ENCODE measurements at regions not wholly inside any gene's neighbourhood (a gene's known extent, or its start where the extent isn't known, plus 50 kb on each side); places are given as distances from the start of the nearest gene placed in this dataset.

GRCh38 chr9:82519332-82519731 is 530.8 kb downstream of the SPATA31D1 start:
- H3K9ac ChIP-seq (ENCODE audit: low read length), result no peak overlapping the region
- H3F3A ChIP-seq (ENCODE audit: insufficient read depth), result no peaks in the 10 kb centered on the region
- H3K36me3 ChIP-seq (ENCODE audit: low read length), result no peaks in the 10 kb centered on the region
- H3K79me2 ChIP-seq (ENCODE audit: insufficient read depth, low read length), result no peaks in the 10 kb centered on the region
- H4K20me1 ChIP-seq (ENCODE audit: low read depth, low read length), result no peaks in the 10 kb centered on the region
- H3K27me3 ChIP-seq (ENCODE audit: low read length), result no peaks in the 10 kb centered on the region
- TF ChIP-seq, protein P1, sequence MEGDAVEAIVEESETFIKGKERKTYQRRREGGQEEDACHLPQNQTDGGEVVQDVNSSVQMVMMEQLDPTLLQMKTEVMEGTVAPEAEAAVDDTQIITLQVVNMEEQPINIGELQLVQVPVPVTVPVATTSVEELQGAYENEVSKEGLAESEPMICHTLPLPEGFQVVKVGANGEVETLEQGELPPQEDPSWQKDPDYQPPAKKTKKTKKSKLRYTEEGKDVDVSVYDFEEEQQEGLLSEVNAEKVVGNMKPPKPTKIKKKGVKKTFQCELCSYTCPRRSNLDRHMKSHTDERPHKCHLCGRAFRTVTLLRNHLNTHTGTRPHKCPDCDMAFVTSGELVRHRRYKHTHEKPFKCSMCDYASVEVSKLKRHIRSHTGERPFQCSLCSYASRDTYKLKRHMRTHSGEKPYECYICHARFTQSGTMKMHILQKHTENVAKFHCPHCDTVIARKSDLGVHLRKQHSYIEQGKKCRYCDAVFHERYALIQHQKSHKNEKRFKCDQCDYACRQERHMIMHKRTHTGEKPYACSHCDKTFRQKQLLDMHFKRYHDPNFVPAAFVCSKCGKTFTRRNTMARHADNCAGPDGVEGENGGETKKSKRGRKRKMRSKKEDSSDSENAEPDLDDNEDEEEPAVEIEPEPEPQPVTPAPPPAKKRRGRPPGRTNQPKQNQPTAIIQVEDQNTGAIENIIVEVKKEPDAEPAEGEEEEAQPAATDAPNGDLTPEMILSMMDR (IDR thresholded peaks at IDR 0.05; ENCODE audit: insufficient read depth, low read length, poor library complexity, severe bottlenecking), result no peak
- TF ChIP-seq EZH2phosphoT487 (conservative IDR thresholded peaks at IDR 0.05; ENCODE audit: low read length), result no peak
- no peak overlapping the region for H3K4me2 ChIP-seq (ENCODE audit: low read depth, low read length, poor library complexity, severe bottlenecking)
- no peaks in the 10 kb centered on the region for H3K9me3 ChIP-seq (ENCODE audit: insufficient read depth, low read length)
- no peaks in the 10 kb centered on the region for H3K9me2 ChIP-seq (replicated peaks; ENCODE audit: insufficient read depth, low read length)
- no peak overlapping the region for H2AFZ ChIP-seq (ENCODE audit: low read depth, low read length, severe bottlenecking)
- no peak overlapping the region for H3K27ac ChIP-seq (ENCODE audit: low read depth, low read length)
- no peak overlapping the region for H3K4me3 ChIP-seq (ENCODE audit: insufficient read depth, low read length, poor library complexity, severe bottlenecking)

DNA sequence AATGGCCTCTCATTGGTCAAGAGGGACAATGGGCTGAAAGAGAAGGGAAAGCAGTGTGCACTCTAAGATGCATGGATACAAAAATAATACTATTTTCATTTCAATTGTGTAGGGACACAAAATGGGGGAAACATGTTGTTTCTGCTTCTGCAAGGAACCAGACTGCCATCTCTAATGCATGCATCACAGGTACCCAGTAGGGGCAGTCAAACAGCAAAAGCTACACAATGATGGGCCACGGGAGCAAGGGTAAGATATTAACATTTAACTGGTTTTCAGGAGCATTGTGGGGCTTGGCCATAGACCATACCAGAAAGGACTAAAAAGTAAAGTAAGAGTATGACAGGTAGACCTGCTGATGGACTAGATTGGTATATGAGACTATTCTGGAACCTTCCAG is 535.8 kb downstream of the SPATA31D1 start:
- Histone ChIP-seq H3K27me3 (ENCODE audit: low read length) (no peaks in the 10 kb centered on the region), H3K36me3 (ENCODE audit: low read length) (no peaks in the 10 kb centered on the region), H3K4me3 (ENCODE audit: insufficient read depth, low read length, poor library complexity, severe bottlenecking) (no peak overlapping the region), H3K79me2 (ENCODE audit: insufficient read depth, low read length) (no peaks in the 10 kb centered on the region), H3K9me3 (ENCODE audit: insufficient read depth, low read length) (0 out of 2 replicates have a peak, but pooled peaks cover 5% of the 10 kb centered on the region), H2AFZ (ENCODE audit: low read depth, low read length, severe bottlenecking) (no peak overlapping the region), H3K9me2 (replicated peaks; ENCODE audit: insufficient read depth, low read length) (no peaks in the 10 kb centered on the region), H3K9ac (ENCODE audit: low read length) (no peak overlapping the region), H3K27ac (ENCODE audit: low read depth, low read length) (no peak overlapping the region), H3F3A (ENCODE audit: insufficient read depth) (no peaks in the 10 kb centered on the region), H4K20me1 (ENCODE audit: low read depth, low read length) (no peaks in the 10 kb centered on the region), H3K4me2 (ENCODE audit: low read depth, low read length, poor library complexity, severe bottlenecking) (no peak overlapping the region)
- no peak for TF ChIP-seq EZH2phosphoT487 (conservative IDR thresholded peaks at IDR 0.05; ENCODE audit: low read length)
- TF ChIP-seq, protein P1 (IDR thresholded peaks at IDR 0.05; ENCODE audit: insufficient read depth, low read length, poor library complexity, severe bottlenecking), result no peak

DNA sequence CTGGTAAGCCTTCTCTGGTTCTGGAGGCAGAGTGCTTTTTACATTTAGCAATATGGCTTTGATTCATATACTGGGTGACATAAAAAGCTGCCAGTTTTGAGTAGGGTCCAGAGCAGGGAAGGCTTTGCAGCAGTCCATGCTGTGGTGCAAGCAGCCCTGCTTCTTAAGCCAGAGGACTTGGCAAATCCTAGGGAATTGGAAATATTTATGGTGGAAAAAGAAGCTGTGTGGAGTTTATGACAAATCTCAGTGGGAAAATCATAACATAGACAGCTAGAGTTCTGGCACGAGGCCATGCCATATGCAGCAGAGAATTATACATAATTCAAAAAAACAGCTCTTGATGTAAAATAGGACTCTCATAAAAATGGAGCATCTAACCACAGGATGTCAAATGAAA is 536.4 kb downstream of the RASEF start:
- Histone ChIP-seq H3K4me3 (ENCODE audit: insufficient read depth, low read length, poor library complexity, severe bottlenecking) (no peak overlapping the region), H3K9ac (ENCODE audit: low read length) (no peak overlapping the region), H3K4me2 (ENCODE audit: low read depth, low read length, poor library complexity, severe bottlenecking) (no peak overlapping the region), H3K36me3 (ENCODE audit: low read length) (no peaks in the 10 kb centered on the region), H3K27me3 (ENCODE audit: low read length) (no peaks in the 10 kb centered on the region), H3K9me3 (ENCODE audit: insufficient read depth, low read length) (0 out of 2 replicates have a peak, but pooled peaks cover 5% of the 10 kb centered on the region), H3K9me2 (replicated peaks; ENCODE audit: insufficient read depth, low read length) (no peaks in the 10 kb centered on the region), H3K27ac (ENCODE audit: low read depth, low read length) (no peak overlapping the region), H3F3A (ENCODE audit: insufficient read depth) (no peaks in the 10 kb centered on the region), H3K79me2 (ENCODE audit: insufficient read depth, low read length) (no peaks in the 10 kb centered on the region), H4K20me1 (ENCODE audit: low read depth, low read length) (no peaks in the 10 kb centered on the region), H2AFZ (ENCODE audit: low read depth, low read length, severe bottlenecking) (no peak overlapping the region)
- TF ChIP-seq EZH2phosphoT487 (conservative IDR thresholded peaks at IDR 0.05; ENCODE audit: low read length), result no peak
- TF ChIP-seq, protein P1 (IDR thresholded peaks at IDR 0.05; ENCODE audit: insufficient read depth, low read length, poor library complexity, severe bottlenecking), result no peak
